ENCODE measurements at regions not wholly inside any gene's neighbourhood (a gene's known extent, or its start where the extent isn't known, plus 50 kb on each side); places are given as distances from the start of the nearest gene placed in this dataset.

GRCh38 chrX:4485912-4486311 is 772.5 kb upstream of the PRKX start:
- Mint-ChIP-seq H3K36me3 (ENCODE audit: low read depth, unreplicated experiment) (no peaks in the 10 kb centered on the region), H3K4me3 (ENCODE audit: unreplicated experiment) (no peak overlapping the region), H3K4me1 (ENCODE audit: low read depth, unreplicated experiment) (no peaks in the 10 kb centered on the region), H3K27ac (ENCODE audit: unreplicated experiment) (no peak overlapping the region), H3K9me3 (ENCODE audit: unreplicated experiment) (no peaks in the 10 kb centered on the region), H3K27me3 (ENCODE audit: low read depth, unreplicated experiment) (no peaks in the 10 kb centered on the region)
- no peak overlapping the region for H3K4me3 ChIP-seq (ENCODE audit: insufficient read depth, low read depth, low read length)
- no peak overlapping the region for H3K27ac ChIP-seq (ENCODE audit: low read depth, low read length)
- H3K4me1 ChIP-seq (ENCODE audit: insufficient read depth, low read length) = no peaks in the 10 kb centered on the region
- no peak for TF ChIP-seq CTCF (IDR thresholded peaks at IDR 0.05; ENCODE audit: insufficient read depth, low read depth, low read length)
- TF ChIP-seq EZH2 (IDR thresholded peaks at IDR 0.05; ENCODE audit: insufficient read depth, low read length) = no peak
- FAIRE-seq (no peak), DNase-seq (ENCODE audit: low read depth) (no peak)
- H3K36me3 ChIP-seq (ENCODE audit: insufficient read depth, low read length) = no peaks in the 10 kb centered on the region
- H3K27me3 ChIP-seq (ENCODE audit: insufficient read depth, low read length) = no peaks in the 10 kb centered on the region
- H4K20me1 ChIP-seq (ENCODE audit: insufficient read depth, low read length) = no peaks in the 10 kb centered on the region
- H3K9ac ChIP-seq (ENCODE audit: low read length) = no peak overlapping the region
- H3K4me2 ChIP-seq (ENCODE audit: low read length) = no peak overlapping the region
- no peak overlapping the region for H2AFZ ChIP-seq (ENCODE audit: low read depth, low read length)
- H3K9me3 ChIP-seq (ENCODE audit: insufficient read depth, low read depth, low read length) = no peaks in the 10 kb centered on the region
- H3K79me2 ChIP-seq (ENCODE audit: insufficient read depth, low read length) = no peaks in the 10 kb centered on the region

- no peak overlapping the region for H3K9ac ChIP-seq (ENCODE audit: low read length)
- DNase-seq (ENCODE audit: low read depth) (no peak), FAIRE-seq (no peak)
- H2AFZ ChIP-seq (ENCODE audit: low read depth, low read length) = no peak overlapping the region
- TF ChIP-seq CTCF (IDR thresholded peaks at IDR 0.05; ENCODE audit: insufficient read depth, low read depth, low read length) = no peak
- TF ChIP-seq EZH2 (IDR thresholded peaks at IDR 0.05; ENCODE audit: insufficient read depth, low read length) = no peak
- H3K4me1 ChIP-seq (ENCODE audit: insufficient read depth, low read length) = no peaks in the 10 kb centered on the region
- no peak overlapping the region for H3K4me3 ChIP-seq (ENCODE audit: insufficient read depth, low read depth, low read length)
- no peaks in the 10 kb centered on the region for H4K20me1 ChIP-seq (ENCODE audit: insufficient read depth, low read length)
- Mint-ChIP-seq H3K36me3 (ENCODE audit: low read depth, unreplicated experiment) (no peaks in the 10 kb centered on the region), H3K4me3 (ENCODE audit: unreplicated experiment) (no peak overlapping the region), H3K27me3 (ENCODE audit: low read depth, unreplicated experiment) (no peaks in the 10 kb centered on the region), H3K9me3 (ENCODE audit: unreplicated experiment) (no peaks in the 10 kb centered on the region), H3K27ac (ENCODE audit: unreplicated experiment) (no peak overlapping the region), H3K4me1 (ENCODE audit: low read depth, unreplicated experiment) (no peaks in the 10 kb centered on the region)
- H3K36me3 ChIP-seq (ENCODE audit: insufficient read depth, low read length) = no peaks in the 10 kb centered on the region
- H3K79me2 ChIP-seq (ENCODE audit: insufficient read depth, low read length) = no peaks in the 10 kb centered on the region
- H3K4me2 ChIP-seq (ENCODE audit: low read length) = no peak overlapping the region
- no peaks in the 10 kb centered on the region for H3K9me3 ChIP-seq (ENCODE audit: insufficient read depth, low read depth, low read length)
- H3K27me3 ChIP-seq (ENCODE audit: insufficient read depth, low read length) = no peaks in the 10 kb centered on the region
- H3K27ac ChIP-seq (ENCODE audit: low read depth, low read length) = no peak overlapping the region
Observed at GRCh38 chrX:4484266-4484665, 770.8 kb upstream of the PRKX start.

- H3K27ac ChIP-seq (ENCODE audit: low read depth, low read length) = no peak overlapping the region
- no peak overlapping the region for H3K4me2 ChIP-seq (ENCODE audit: low read length)
- no peaks in the 10 kb centered on the region for H3K9me3 Mint-ChIP-seq (ENCODE audit: unreplicated experiment)
- TF ChIP-seq CTCF (IDR thresholded peaks at IDR 0.05; ENCODE audit: insufficient read depth, low read depth, low read length) (no peak), EZH2 (IDR thresholded peaks at IDR 0.05; ENCODE audit: insufficient read depth, low read length) (no peak)
- no peaks in the 10 kb centered on the region for H3K79me2 ChIP-seq (ENCODE audit: insufficient read depth, low read length)
- no peaks in the 10 kb centered on the region for H4K20me1 ChIP-seq (ENCODE audit: insufficient read depth, low read length)
- no peak overlapping the region for H2AFZ ChIP-seq (ENCODE audit: low read depth, low read length)
- no peaks in the 10 kb centered on the region for H3K4me1 Mint-ChIP-seq (ENCODE audit: low read depth, unreplicated experiment)
- no peak overlapping the region for H3K9ac ChIP-seq (ENCODE audit: low read length)
- H3K4me3 Mint-ChIP-seq (ENCODE audit: unreplicated experiment) = no peak overlapping the region
- DNase-seq (ENCODE audit: low read depth) (no peak), FAIRE-seq (no peak)
- no peak overlapping the region for H3K4me3 ChIP-seq (ENCODE audit: insufficient read depth, low read depth, low read length)
- no peaks in the 10 kb centered on the region for H3K4me1 ChIP-seq (ENCODE audit: insufficient read depth, low read length)
- peaks cover 1% of the 10 kb centered on the region for H3K36me3 Mint-ChIP-seq (ENCODE audit: low read depth, unreplicated experiment)
- H3K27me3 Mint-ChIP-seq (ENCODE audit: low read depth, unreplicated experiment) = no peaks in the 10 kb centered on the region
- H3K27ac Mint-ChIP-seq (ENCODE audit: unreplicated experiment) = no peak overlapping the region
- no peaks in the 10 kb centered on the region for H3K27me3 ChIP-seq (ENCODE audit: insufficient read depth, low read length)
- H3K36me3 ChIP-seq (ENCODE audit: insufficient read depth, low read length) = no peaks in the 10 kb centered on the region
- no peaks in the 10 kb centered on the region for H3K9me3 ChIP-seq (ENCODE audit: insufficient read depth, low read depth, low read length)
Observed at GRCh38 chrX:4451591-4451990, 738.1 kb upstream of the PRKX start.

Data from astrocyte (in vitro differentiated cells and primary cell).